Stimulated activated CD8-positive, alpha-beta memory T cell treated with anti-CD3 and anti-CD28 coated beads, Interleukin-7, amount 100 ng/mL, for 24 hours (primary cell): ENCODE measurements at regions not wholly inside any gene's neighbourhood (a gene's known extent, or its start where the extent isn't known, plus 50 kb on each side); places are given as distances from the start of the nearest gene placed in this dataset.
"Not testable (repeated sequence)": the region's sequence is repeated elsewhere in the genome, so short reads cannot be mapped to it uniquely, and the experiment has no call there.

Source experiments
- DNase-seq: peaks from one replicate; pipeline ENCODE4 v3.0.0-alpha.2; 2020; ENCODE audit warnings: low read depth

DNA sequence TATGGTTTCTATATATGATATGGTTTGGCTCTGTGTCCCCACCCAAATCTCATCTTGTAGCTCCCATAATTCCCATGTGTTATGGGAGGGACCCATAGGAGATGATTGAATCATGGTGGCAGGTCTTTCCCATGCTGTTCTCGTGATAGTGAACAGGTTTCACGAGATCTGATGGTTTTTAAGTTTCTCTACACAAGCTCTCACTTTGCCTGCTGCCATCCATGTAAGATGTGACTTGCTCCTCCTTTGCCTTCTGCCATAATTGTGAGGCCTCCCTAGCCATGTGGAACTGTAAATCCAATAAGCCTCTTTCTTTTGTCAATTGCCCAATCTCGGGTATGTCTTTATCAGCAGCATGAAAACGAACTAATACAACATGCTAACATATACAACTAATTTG is 252.2 kb upstream of the NRIP1 start:
- DNase-seq, result not testable (repeated sequence)

DNA sequence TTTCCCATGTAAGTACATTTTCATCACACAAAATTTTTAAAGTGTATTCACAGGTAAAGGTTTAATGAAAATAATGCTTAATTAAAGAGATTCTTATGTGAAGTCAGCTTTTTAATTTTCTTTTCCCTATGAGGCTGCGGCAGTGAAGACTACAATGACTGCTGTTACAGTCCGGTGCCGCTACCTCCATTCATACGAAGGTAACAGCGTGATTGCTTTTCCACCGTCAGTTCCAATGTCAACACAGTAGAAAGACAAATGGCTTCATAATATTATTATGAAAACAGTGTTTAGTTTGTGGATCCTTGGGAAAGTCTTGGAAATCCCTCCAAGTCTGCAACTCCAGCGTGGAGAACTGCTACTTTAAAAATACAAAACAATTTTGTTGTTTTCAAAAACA is 254.9 kb upstream of the NRIP1 start:
- DNase-seq, result no peak

DNA sequence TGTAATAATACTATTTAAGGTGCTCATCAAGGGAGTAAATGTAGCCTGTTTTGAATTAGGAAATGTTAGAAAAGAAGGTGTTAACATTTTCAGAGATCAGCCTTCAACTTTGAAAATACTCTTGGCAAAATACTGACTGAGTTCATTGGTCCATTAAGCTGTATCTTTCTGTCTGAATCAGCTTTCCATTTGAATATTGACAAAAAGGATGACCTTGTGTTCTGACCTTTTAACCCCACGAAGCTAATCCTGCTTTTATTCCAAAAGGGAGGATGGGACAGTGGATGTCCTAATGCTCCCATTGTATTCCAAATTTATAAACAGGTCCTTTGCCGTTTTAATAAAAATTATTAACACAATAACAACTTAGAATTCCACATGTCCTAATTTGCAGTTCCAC is 259.7 kb upstream of the NRIP1 start:
- no peak for DNase-seq

DNA sequence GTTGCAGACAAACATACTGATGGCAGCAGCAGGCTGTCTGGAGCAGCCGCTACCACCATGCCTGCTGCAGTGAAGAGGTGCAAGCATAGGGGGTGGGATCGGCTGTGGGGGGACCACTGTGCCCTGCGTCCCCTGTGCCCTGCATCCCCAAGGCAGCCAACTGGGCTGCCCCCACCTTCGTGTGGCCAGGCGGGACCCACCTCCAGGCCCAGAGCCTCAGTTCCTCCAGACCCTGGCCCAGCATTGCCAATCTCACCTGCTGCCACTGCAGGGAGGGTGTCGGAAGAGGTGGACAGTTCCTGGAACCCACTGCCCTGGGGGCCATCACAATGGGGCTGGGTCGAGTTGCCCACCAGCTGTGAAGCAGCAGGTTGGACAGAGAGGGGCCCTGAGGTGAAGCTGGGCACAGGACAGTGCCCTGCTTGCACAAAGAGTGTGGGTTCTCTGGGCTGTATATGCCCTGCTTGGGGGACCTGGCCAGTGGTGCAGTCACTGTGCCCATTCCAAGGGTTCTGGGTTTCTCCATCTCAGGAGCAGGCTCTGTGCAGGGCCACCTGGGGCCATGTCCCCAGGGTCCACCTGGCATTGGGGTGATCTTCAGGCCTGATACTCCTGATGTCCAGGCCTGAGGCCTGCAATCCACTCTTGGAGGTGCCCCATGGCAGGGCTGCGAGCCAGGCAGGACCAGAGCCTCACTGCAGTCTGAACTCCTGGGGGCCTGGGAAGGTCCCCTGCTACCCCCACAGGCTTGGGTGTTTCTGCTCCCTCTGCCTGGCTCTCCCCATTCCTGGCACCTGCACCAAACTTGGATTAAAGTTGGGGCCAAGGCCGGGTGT is 261.4 kb upstream of the NRIP1 start:
- DNase-seq, result no peak

DNA sequence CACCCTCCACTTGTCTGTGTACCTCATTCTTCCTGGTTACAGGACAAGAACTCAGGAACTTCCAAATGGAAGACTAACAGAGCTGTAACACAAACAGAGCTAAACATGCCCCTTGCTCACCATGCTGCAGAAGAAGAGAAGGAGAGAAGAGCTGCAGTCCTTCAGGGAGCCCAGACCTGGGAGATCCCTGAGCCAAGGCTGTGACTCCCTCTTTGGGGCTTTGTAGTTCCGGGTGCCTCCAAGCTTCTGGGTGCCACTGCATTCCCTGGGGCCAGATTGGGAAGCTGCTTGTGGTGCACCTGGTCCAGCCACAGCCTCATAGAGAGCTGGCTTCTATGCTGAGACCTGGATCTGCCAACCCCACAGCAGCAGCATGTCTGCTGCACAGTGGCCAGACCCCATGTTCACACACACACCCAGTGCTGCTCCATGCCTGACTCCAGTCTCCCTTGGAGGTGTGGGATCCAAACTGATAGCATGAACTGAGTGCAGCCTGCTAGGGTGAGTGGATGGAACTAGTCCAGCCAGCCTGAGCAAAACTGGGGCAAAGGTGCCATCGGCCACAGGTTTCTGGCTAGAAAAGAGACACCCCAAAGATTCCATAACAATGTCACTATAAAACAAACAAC is 263.0 kb upstream of the NRIP1 start:
- DNase-seq, result no peak

DNA sequence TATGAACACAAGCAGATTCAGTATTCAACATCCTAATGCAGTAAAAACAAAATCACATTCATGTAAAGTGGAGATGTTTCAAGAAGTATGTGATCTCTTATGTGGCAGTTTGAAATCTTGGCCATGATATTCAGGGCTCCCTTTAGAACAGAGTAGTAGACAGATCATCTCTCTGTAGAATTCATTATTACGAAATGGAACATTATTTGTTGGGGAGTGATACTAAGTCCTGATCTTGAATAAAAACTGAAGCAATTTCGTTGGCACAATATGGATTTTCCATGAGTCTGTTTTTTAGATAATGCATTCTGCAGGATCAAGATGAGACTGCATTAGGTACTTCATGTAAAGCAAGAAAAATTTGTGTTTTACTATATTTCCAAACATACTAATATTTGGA is 264.4 kb upstream of the NRIP1 start:
- no peak for DNase-seq

DNA sequence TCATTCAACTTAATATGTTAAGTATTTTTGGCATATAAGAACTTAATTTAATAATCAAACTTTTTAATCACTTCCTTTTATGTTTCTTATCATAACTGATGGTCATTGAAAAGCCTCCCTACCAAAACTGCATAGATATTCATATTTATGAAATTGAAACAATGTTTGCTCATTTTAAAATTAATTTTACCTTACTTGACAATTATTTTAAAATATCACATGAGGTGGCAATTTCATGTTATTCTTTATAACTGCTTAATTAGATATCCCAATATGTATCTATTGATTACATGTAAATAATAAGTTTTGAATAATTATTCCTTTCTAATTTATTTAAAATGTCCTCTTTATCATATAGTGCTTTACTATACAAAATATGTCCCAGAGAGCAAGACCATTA is 266.1 kb upstream of the NRIP1 start:
- no peak for DNase-seq

DNA sequence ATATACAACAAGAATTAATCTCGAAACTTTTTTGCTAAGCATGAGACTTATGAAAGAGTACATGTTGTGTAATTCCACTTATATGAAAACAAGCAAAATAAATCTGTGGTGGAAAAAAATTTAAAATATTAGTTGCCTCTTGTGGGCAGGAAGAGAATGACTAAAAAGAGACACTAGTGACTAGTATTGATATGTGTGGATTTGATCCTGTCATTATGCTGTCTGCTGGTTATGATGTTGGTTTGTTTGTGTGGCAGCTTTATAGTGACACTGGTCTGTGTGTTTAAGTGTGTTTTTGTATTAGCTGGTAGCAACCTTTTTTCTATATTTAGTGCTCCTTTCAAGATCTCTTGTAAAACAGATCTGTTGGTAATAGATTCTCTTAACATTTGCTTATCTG is 267.8 kb upstream of the NRIP1 start:
- no peak for DNase-seq

DNA sequence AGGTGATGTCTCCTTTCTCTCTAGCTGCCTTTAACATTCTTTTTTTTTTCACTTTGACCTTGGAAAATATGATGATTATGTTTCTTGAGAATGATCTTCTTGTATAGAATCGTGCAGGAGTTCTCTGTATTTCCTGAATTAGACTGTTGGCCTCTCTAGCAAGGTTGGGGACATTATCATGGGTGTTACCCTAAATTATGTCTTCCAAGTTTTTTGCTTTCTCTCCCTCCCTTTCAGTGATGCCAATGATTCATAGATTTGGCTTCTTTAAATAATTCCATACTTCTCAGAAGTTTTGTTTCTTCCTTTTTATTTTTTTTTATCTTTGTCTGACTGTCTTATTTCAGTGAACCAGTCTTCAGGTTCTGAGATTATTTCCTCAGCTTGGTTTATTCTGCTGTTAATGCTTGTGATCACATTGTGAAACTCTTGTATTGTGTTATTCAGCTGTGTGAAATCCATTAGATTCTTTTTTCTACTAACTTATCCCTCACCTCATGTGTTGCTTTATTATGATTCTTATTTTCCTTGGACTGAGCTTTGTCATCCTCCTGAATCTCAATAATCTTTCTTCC is 268.4 kb upstream of the NRIP1 start:
- no peak for DNase-seq

DNA sequence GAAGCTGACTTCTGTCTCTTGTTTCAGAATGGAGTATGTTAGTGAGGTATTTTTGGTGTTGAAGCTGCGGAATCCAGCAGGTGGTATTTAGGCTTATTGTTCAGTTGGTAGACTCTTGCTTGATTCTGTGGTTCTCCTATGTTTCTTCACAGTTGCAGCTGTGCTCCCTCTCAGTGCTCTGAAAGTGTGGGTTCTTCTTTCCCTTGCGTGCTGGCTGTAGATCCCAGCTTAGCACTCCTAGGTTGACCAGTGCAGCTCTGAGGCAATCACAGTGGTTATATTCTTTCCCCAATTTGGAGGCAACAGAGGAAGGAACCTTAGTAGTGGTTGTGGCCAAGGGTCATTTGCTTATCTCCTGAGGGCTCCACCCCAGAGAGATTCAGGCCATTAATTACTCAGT is 269.2 kb upstream of the NRIP1 start:
- no peak for DNase-seq

DNA sequence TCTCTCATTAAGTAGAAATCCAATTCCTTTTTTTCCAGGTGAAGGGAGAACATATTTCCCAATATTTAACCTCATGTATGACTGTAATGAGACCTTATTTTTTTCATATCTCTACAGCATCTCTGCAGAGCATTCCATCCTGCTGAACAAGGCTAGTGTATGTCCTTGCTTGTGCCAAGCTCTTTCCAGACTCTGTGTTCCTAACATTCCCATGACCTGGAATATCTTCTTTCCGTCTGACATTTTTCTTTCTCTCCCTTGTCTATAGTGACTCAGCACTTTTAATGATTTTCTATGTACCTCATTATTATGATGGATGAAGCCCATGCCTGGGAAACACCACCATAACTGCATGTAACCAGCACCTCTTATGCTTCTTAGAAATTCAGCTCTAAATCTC is 278.3 kb upstream of the NRIP1 start:
- DNase-seq, result no peak

DNA sequence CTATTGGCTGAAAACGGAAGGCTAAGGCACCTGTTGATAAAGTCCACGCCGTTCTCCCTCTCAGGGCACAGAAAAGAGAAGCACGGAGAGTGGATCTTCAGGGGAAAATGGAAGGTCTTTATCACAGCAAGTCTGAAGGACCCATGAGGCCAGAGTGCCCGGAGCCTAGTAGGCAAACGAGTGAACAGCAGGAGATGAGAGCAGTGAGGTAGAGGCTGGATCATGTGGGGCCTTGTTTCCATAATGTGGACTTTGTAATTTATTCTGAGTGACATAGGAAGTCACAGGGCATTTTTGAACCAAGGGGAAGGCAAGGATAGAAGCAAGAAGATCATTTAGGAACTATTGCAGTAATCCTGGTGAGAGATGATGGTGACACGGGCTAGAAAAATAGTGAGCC is 287.2 kb upstream of the NRIP1 start:
- DNase-seq, result no peak

DNA sequence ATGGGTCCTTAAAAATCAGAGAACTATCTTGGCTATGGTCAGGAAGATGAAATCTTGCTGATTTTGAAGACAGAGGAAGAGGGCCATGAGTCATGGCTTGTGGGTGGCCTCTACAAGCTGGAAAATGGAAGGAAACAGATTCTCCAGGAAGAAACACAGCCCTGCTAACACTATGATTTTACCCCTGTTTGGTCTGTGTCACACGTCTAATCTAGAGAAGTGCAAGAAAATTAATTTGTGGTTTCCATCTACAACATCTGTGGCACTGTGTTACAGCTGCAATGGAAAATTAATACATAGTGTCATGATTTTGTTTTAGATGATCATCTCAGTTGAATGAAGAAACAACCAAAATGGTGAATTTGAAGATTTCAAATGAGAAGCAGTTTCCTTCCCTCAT is 288.7 kb upstream of the NRIP1 start:
- no peak for DNase-seq

DNA sequence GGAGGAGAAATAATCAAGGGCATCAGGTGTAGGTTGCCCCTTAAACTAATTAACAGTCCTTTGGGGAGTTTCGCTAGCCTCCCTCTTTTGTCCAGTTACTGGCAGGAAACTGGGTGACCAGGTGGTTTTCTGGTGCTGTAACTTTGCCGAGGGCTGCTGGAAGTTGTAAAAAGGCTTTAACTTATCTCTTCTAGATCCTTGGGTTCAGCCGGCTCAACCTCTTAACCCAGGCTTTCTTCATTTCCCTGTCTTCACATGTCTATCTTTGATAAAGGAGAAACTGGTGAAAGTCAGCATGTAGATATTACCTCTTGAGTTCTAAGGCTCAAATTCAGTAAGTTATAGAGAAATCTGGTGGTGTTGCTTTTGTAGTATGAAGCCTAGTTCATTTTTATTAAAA is 289.7 kb upstream of the NRIP1 start:
- no peak for DNase-seq

DNA sequence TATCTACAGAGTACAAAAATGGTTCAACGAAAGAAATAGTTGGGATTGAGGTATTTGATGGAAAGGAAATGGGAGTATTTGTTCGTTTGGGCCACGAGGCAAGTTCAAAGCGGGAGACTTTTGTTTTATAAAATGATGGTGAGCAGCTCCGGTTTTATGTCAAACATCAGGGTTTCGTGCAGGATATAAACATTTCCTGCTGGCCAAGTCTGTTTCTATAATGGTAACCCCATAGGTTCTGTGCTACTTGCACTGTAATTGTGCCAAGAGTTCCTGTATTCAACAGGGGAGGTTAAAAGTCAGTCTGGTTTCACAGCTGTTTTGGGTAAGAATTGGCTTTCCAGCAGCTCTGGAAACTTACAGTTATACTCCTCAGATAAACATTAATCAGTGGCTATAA is 290.3 kb upstream of the NRIP1 start:
- DNase-seq, result no peak

DNA sequence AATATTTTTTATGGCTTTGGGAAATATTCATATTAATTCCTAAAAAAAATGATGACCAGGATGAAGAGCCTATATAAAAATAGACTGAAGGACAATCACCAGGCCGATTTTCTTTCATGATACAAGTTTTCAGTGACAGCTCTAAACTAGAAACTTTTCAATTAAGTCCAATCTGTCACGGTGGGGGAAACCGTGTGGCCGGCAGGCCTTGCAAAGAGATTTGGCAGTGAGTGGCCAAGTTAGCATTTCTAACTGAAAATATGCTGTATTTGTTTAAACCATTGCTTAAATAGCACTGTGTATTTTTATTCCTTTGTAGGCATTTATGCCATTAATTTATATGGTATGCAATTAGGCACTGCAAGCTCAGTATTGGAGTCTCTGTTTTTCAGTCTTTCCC is 294.5 kb upstream of the NRIP1 start:
- DNase-seq, result no peak

DNA sequence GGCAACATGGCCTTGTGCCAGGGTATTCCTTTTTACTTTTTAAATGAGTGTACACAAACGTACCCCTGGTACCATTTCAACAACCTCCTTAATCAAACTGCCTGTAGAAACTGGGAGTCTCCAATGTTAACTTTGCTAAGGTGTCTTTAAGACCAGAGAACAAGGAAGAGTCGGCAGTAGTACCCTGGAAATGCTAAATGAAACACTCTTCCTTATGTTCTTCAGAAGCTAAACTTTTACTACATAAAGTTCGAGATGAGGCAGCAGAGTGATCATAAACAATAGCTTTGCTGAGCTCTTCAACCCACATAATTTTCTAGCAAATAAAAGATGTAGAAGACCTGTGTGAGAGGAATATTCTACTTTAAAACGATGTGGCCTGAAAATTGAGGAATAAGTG is 297.7 kb upstream of the NRIP1 start:
- no peak for DNase-seq

DNA sequence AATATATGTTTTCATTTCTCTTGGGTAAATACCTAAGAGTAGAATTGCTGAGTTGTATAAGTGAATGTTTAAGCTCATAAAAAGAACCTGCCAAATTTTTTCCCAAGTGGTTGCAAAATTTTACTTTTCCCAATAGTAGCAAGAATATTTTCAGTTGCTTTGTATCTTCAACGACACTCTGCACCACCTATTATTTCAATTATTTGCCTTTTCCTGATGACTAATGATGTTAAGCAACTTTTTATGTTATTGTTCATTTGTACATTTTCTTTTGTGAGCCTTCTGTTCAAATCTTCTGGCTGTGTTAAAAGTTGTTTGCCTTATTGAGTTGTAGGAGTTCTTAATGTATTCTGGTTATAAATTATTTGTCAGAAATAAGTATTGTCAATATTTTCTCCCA is 299.1 kb upstream of the NRIP1 start:
- no peak for DNase-seq

DNA sequence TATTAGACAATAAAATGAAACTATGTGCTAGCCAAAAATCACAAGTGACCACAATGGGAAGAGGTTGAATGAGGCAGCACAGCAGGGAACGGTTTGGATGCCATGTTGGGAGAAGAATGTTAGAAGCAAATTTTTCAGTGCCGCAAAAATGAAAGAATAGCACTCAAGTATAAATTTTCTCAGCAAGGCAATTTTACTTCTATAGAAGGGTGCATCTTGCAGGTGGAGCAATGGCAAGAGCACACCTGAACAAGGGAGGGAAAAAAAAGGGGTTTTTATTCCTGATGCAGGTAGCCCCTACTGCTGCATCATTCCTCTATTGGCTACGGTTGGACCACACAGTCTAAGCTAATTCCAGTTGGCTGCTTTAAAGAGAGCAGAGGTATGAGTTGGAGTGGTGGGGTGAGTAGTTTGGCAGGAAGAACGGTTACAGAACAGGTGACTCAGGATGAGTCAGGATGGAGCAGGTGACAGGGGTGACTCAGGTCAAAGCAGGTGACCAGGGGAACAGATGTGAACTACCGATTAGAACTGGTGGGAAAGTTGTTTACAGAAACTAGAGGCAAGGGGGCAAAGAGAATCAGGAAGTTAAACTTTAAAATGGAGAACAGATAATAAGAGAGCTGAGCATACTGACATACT is 301.1 kb upstream of the NRIP1 start:
- DNase-seq, result no peak

DNA sequence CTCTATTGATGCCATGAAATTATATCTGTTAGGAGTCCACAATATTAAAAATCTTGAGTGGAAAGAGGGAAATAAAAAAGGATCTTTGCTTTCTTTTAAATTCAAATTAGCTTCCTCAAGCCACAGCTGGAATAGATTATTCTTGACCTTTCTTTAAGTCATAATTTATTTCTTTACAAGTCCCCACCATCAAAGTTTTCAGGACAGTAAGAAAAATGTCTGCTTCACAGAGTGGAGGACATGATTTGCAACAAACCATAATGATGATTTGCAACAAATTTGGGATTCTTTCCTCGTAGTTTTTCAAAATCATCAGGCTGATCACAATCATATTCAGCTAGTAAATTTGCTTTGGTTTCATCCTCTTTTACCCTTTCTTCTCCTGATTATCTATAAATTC is 301.8 kb upstream of the NRIP1 start:
- DNase-seq, result no peak

DNA sequence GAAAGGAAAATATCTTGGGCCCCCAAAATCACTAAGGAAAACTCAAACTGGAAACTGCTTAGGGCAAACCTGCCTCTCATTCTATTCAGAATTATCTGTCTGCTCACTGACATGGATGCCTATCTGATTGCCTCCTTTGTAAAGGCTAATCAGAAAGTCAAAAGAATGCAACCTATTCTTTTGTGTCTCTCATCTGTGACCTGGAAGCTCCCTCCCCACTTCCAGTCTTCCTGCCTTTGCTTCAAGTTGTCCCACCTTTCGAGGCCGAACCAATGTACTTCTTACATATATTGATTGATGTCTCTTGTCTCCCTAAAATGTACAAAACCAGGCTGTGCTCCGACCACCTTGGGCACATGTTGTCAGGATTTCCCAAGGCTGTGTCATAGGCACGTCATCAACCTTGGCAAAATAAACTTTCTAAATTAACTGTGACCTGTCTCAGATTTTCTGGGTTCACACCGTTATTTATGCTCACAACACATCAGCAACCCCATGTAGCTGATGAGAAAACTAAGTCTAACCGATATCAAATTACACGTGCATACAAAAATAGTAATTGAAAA is 302.3 kb upstream of the NRIP1 start:
- no peak for DNase-seq

DNA sequence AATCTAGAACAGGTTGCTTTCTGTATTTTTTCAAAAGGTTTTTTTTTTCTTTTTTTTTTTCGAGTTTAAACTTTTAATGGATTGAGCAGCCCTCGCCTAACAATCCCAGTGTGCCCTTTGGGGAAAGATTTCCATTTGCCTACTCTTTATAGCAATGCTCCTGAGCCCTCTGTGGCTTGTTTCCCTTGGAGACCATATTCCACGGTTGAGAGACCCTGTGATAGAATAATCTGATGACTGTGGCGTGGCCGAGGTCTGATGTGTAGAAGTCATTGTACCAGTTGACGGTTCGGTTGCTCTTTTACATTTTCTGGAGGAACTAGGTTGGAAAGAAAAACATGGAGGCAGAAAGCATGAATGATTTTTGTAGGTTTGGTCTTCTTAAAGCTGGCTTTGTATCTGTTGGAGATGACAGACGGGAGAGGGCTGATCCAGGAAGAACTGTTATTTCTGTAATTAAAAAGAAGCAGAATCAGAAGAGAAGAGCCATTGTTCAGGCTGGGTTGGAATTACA is 305.7 kb upstream of the NRIP1 start:
- no peak for DNase-seq

DNA sequence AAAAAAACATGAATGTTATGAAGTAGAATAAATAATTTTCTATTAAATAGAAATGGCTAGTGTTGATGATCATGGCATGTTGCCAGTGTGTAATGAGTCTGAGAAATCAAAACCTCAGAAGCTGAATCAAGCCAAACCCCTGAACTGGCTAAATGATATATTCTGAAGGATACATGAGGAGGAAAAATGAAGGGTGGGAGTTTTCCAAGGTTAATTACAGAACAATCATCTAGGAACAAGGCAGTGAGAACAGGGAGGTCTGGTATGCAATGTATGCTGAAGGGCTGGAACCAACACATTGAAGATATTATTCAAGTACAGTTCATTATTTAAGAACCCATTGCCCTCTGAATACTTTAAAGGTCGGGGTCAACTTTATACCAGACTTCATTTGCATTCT is 309.1 kb upstream of the NRIP1 start:
- DNase-seq, result no peak
